ENCODE measurements at regions not wholly inside any gene's neighbourhood (a gene's known extent, or its start where the extent isn't known, plus 50 kb on each side); places are given as distances from the start of the nearest gene placed in this dataset.

DNA sequence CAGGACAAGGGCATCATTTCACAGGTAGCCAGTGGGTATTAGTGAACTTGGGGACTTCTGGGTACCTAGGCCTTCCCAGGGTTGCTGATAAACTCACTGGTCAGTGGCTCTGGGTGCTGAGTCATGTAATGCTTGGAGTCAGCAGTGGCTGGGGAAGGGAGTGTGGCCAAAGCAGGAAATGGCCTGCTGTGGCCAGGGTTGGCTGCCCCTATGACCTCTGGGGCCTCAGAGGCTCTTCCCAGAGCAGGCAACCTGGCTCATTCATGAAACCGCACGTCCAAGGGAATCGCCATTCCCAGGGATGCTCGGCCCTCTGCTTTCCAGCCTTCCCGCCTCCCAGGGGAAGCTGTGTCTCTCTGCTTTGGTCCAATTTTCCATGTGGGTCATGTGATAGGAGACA lies 294.9 kb downstream of the DYSF start:
- intact Hi-C loops (cut with DNase I; ENCODE audit: low total_unique reads): no loop called here

DNA sequence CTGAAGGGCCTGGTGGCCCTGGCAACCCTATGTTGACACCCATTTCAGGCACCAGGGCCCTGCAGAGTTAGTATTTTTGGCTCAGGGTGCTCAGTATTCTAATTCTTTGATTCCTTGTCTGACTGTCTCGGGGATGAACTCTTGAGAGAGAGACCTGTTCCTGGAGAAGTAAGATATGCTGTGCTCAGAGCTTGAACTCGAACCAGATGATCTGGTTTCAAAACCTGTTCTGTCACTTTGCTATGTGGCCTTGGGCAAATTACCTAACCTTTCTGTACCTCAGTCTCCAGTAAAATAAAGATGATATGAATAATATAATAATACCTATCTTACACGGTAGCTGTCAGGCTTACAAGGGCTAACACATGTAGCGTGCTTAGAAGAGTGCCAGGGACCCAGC lies 294.2 kb downstream of the DYSF start:
- no peaks in the 10 kb centered on the region for H3K27me3 ChIP-seq (replicated peaks in 1 of 7)
- DNase-seq: no peak
- H3K4me3 ChIP-seq: no peak overlapping the region
- WGBS, 5 donors: 73 to 93% (median 89%) methylated on average over 4 of the region's 4 CpGs
- peaks cover 0 to 16% (median 0%) of the 10 kb centered on the region in 6 donors for H3K4me1 ChIP-seq
- H3K9me3 ChIP-seq: peaks cover 0 to 15% (median 9%) of the 10 kb centered on the region in 8 donors
- H3K36me3 ChIP-seq: no peaks in the 10 kb centered on the region
- TF ChIP-seq POLR2AphosphoS5 (IDR thresholded peaks at IDR 0.05) (no peak), POLR2A (IDR thresholded peaks at IDR 0.05) (no peak)
- TF ChIP-seq, protein P1, sequence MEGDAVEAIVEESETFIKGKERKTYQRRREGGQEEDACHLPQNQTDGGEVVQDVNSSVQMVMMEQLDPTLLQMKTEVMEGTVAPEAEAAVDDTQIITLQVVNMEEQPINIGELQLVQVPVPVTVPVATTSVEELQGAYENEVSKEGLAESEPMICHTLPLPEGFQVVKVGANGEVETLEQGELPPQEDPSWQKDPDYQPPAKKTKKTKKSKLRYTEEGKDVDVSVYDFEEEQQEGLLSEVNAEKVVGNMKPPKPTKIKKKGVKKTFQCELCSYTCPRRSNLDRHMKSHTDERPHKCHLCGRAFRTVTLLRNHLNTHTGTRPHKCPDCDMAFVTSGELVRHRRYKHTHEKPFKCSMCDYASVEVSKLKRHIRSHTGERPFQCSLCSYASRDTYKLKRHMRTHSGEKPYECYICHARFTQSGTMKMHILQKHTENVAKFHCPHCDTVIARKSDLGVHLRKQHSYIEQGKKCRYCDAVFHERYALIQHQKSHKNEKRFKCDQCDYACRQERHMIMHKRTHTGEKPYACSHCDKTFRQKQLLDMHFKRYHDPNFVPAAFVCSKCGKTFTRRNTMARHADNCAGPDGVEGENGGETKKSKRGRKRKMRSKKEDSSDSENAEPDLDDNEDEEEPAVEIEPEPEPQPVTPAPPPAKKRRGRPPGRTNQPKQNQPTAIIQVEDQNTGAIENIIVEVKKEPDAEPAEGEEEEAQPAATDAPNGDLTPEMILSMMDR (IDR thresholded peaks at IDR 0.05 in 8 of 11, conservative IDR thresholded peaks at IDR 0.05 in 3 of 11): no peak
- intact Hi-C loops (cut with DNase I; ENCODE audit: low total_unique reads): no loop called here
- H3K27ac ChIP-seq: peak overlapping the region in 3 of 8 donors; percentile 38 to 55 (median 48)

More for the DNA sequence above, 294.9 kb downstream of the DYSF start:
- Histone ChIP-seq H3K36me3 (no peaks in the 10 kb centered on the region), H3K27ac (peak overlapping the region in 1 of 8 donors; percentile 55), H3K4me1 (peaks cover 0 to 16% (median 0%) of the 10 kb centered on the region in 6 donors), H3K9me3 (peaks cover 0 to 15% (median 9%) of the 10 kb centered on the region in 8 donors), H3K4me3 (no peak overlapping the region), H3K27me3 (replicated peaks in 1 of 7) (no peaks in the 10 kb centered on the region)
- TF ChIP-seq, protein P1 (IDR thresholded peaks at IDR 0.05 in 8 of 11, conservative IDR thresholded peaks at IDR 0.05 in 3 of 11): no peak
- no peak for TF ChIP-seq POLR2A (IDR thresholded peaks at IDR 0.05)
- peak in 1 of 3 donors; percentile 9 for TF ChIP-seq POLR2AphosphoS5 (IDR thresholded peaks at IDR 0.05)
- 85 to 95% (median 88%) methylated on average over 5 of the region's 5 CpGs for WGBS, 5 donors
- no peak for DNase-seq

GRCh38 chr2:71746946-71747501 lies 293.7 kb downstream of the DYSF start:
- 44 to 48% (median 47%) methylated on average over 12 to 13 of the region's 13 CpGs for WGBS, 5 donors
- peak overlapping the region in 3 of 8 donors; percentile 38 to 55 (median 48) for H3K27ac ChIP-seq
- intact Hi-C loops (cut with DNase I; ENCODE audit: low total_unique reads): no loop called here
- TF ChIP-seq POLR2AphosphoS5 (IDR thresholded peaks at IDR 0.05): peak; percentile 27 to 56 (median 56)
- TF ChIP-seq, protein P1 (IDR thresholded peaks at IDR 0.05 in 8 of 11, conservative IDR thresholded peaks at IDR 0.05 in 3 of 11): no peak
- TF ChIP-seq POLR2A (IDR thresholded peaks at IDR 0.05): no peak
- H3K36me3 ChIP-seq: no peaks in the 10 kb centered on the region
- DNase-seq: no peak
- peaks cover 0 to 15% (median 9%) of the 10 kb centered on the region in 8 donors for H3K9me3 ChIP-seq
- peaks cover 0 to 16% (median 0%) of the 10 kb centered on the region in 6 donors for H3K4me1 ChIP-seq
- no peaks in the 10 kb centered on the region for H3K27me3 ChIP-seq (replicated peaks in 1 of 7)
- H3K4me3 ChIP-seq: no peak overlapping the region

GRCh38 chr2:71744781-71745180 lies 291.4 kb downstream of the DYSF start:
- Histone ChIP-seq H3K27me3 (replicated peaks in 1 of 7) (no peaks in the 10 kb centered on the region), H3K4me1 (peaks cover 0 to 16% (median 0%) of the 10 kb centered on the region in 6 donors), H3K9me3 (peaks cover 0 to 15% (median 0%) of the 10 kb centered on the region in 8 donors), H3K27ac (no peak overlapping the region), H3K36me3 (no peaks in the 10 kb centered on the region), H3K4me3 (no peak overlapping the region)
- WGBS, 5 donors: 75 to 96% (median 79%) methylated on average over 6 of the region's 6 CpGs
- DNase-seq: no peak
- intact Hi-C loops (cut with DNase I; ENCODE audit: low total_unique reads): no loop called here
- TF ChIP-seq POLR2AphosphoS5 (IDR thresholded peaks at IDR 0.05) (no peak), POLR2A (IDR thresholded peaks at IDR 0.05) (no peak)
- TF ChIP-seq, protein P1 (IDR thresholded peaks at IDR 0.05 in 8 of 11, conservative IDR thresholded peaks at IDR 0.05 in 3 of 11): no peak

Data from spleen (tissue), 11 donors.